ENCODE measurements at regions not wholly inside any gene's neighbourhood (a gene's known extent, or its start where the extent isn't known, plus 50 kb on each side); places are given as distances from the start of the nearest gene placed in this dataset.

GRCh38 chr4:153113061-153113837 lies 91.0 kb upstream of the TRIM2 start:
- Histone ChIP-seq H3K4me3 (no peak overlapping the region), H2AFZ (no peak overlapping the region), H3K36me3 (ENCODE audit: low read depth) (no peaks in the 10 kb centered on the region), H3K9me2 (ENCODE audit: insufficient read depth) (no peaks in the 10 kb centered on the region), H3K27me3 (ENCODE audit: insufficient read depth, low read depth) (no peaks in the 10 kb centered on the region), H3K79me2 (ENCODE audit: low read depth) (no peaks in the 10 kb centered on the region), H3F3A (ENCODE audit: insufficient read depth, low read depth) (peaks cover 4% of the 10 kb centered on the region; the same call in 1 of the 2 replicates), H4K20me1 (ENCODE audit: insufficient read depth) (no peaks in the 10 kb centered on the region), H3K4me2 (no peak overlapping the region), H3K27ac (no peak overlapping the region), H3K4me1 (replicated peaks; ENCODE audit: insufficient read depth) (peaks cover 16% of the 10 kb centered on the region), H3K9me3 (ENCODE audit: insufficient read depth, low read depth) (no peaks in the 10 kb centered on the region)
- CTCF ChIA-PET: no interaction called here
- POLR2A ChIA-PET (ENCODE audit: unreplicated experiment): interaction anchor here (0.9 kb wide), 1 partner anchor 132 kb away, joined by 5 read pairs; no protein-coding TSS in a partner anchor
- intact Hi-C loops (cut with micrococcal nuclease; ENCODE audit: unreplicated experiment): no loop called here
- TF ChIP-seq, protein P1, sequence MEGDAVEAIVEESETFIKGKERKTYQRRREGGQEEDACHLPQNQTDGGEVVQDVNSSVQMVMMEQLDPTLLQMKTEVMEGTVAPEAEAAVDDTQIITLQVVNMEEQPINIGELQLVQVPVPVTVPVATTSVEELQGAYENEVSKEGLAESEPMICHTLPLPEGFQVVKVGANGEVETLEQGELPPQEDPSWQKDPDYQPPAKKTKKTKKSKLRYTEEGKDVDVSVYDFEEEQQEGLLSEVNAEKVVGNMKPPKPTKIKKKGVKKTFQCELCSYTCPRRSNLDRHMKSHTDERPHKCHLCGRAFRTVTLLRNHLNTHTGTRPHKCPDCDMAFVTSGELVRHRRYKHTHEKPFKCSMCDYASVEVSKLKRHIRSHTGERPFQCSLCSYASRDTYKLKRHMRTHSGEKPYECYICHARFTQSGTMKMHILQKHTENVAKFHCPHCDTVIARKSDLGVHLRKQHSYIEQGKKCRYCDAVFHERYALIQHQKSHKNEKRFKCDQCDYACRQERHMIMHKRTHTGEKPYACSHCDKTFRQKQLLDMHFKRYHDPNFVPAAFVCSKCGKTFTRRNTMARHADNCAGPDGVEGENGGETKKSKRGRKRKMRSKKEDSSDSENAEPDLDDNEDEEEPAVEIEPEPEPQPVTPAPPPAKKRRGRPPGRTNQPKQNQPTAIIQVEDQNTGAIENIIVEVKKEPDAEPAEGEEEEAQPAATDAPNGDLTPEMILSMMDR (conservative IDR thresholded peaks at IDR 0.05): no peak
- no peak for TF ChIP-seq EZH2 (IDR thresholded peaks at IDR 0.05; ENCODE audit: low read depth)
- BruUV-seq (replicated peaks): no TSS peak
- DNase-seq: no peak

DNA sequence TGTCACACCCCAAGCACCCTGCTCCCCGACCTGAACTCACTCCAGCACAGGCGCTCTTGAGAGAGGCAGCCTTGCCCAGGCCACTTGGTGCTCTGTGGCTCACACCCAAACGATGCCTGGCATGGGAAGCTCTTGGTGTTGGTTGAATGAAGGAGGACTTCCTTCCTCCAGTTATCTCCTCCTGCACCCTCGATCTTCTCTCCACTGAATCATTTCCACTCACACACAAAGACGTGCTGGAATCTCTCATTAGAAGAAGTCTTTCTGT lies 90.5 kb upstream of the TRIM2 start:
- no peaks in the 10 kb centered on the region for H3K79me2 ChIP-seq (ENCODE audit: low read depth)
- no peaks in the 10 kb centered on the region for H3K9me3 ChIP-seq (ENCODE audit: insufficient read depth, low read depth)
- no peak for DNase-seq
- no peak overlapping the region for H3K4me2 ChIP-seq
- no peaks in the 10 kb centered on the region for H4K20me1 ChIP-seq (ENCODE audit: insufficient read depth)
- H3F3A ChIP-seq (ENCODE audit: insufficient read depth, low read depth): peaks cover 4% of the 10 kb centered on the region; the same call in 1 of the 2 replicates
- CTCF ChIA-PET: no interaction called here
- H3K27ac ChIP-seq: no peak overlapping the region
- BruUV-seq (replicated peaks): no TSS peak
- peaks cover 16% of the 10 kb centered on the region for H3K4me1 ChIP-seq (replicated peaks; ENCODE audit: insufficient read depth)
- intact Hi-C loops (cut with micrococcal nuclease; ENCODE audit: unreplicated experiment): loop anchor here (2.0 kb wide), 1 partner anchor 133 kb away; no protein-coding TSS in a partner anchor
- H2AFZ ChIP-seq: no peak overlapping the region
- no peaks in the 10 kb centered on the region for H3K36me3 ChIP-seq (ENCODE audit: low read depth)
- H3K4me3 ChIP-seq: no peak overlapping the region
- no peaks in the 10 kb centered on the region for H3K27me3 ChIP-seq (ENCODE audit: insufficient read depth, low read depth)
- TF ChIP-seq, protein P1 (conservative IDR thresholded peaks at IDR 0.05): no peak
- no peak for TF ChIP-seq EZH2 (IDR thresholded peaks at IDR 0.05; ENCODE audit: low read depth)
- POLR2A ChIA-PET (ENCODE audit: unreplicated experiment): interaction anchor here (0.6 to 0.9 kb wide), 2 partner anchors 123 to 133 kb away, joined by 3 to 5 read pairs; no protein-coding TSS in a partner anchor
- H3K9me2 ChIP-seq (ENCODE audit: insufficient read depth): no peaks in the 10 kb centered on the region

DNA sequence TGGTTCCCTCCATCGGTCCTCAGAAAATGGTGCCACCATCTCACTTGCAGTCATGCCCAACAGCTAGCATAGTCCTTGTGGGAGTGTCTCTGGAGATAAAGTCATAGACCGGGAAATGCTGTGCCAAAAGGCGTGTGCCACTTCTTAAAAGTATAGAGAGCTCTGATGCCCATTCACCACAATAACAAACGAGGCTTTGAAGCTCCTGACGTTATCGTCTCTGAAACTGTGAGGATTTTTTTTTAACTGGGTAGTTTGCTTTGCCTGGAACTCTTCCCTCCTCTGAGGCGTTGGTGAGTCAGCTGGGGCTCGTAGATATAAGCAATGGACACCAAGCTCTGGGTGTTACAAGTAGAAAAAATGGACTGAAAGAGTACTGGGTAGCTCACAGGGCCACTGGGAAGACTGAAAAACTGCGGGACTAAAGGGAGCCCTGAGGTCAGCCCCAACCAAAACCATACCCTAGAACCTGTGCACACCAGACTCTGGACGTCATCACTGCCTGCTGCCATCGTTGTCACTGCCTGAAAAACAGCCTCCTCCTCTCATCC lies 89.4 kb upstream of the TRIM2 start:
- no peak overlapping the region for H2AFZ ChIP-seq
- BruUV-seq (replicated peaks): no TSS peak
- H3K27me3 ChIP-seq (ENCODE audit: insufficient read depth, low read depth): no peaks in the 10 kb centered on the region
- intact Hi-C loops (cut with micrococcal nuclease; ENCODE audit: unreplicated experiment): loop anchor here (2.0 kb wide), 1 partner anchor 134 kb away; no protein-coding TSS in a partner anchor
- H3K9me2 ChIP-seq (ENCODE audit: insufficient read depth): no peaks in the 10 kb centered on the region
- peaks cover 16% of the 10 kb centered on the region for H3K4me1 ChIP-seq (replicated peaks; ENCODE audit: insufficient read depth)
- no peaks in the 10 kb centered on the region for H3K36me3 ChIP-seq (ENCODE audit: low read depth)
- H3K4me2 ChIP-seq: peak overlapping the region; percentile 76
- H3K4me3 ChIP-seq: no peak overlapping the region
- DNase-seq: peak in 1 of 2 experiments; percentile 11
- peaks cover 4% of the 10 kb centered on the region; the same call in 1 of the 2 replicates for H3F3A ChIP-seq (ENCODE audit: insufficient read depth, low read depth)
- POLR2A ChIA-PET (ENCODE audit: unreplicated experiment): interaction anchor here (0.6 to 0.7 kb wide), 2 partner anchors 162 to 179 kb away, joined by 4 to 16 read pairs; no protein-coding TSS in a partner anchor
- no peak for TF ChIP-seq EZH2 (IDR thresholded peaks at IDR 0.05; ENCODE audit: low read depth)
- TF ChIP-seq, protein P1 (conservative IDR thresholded peaks at IDR 0.05): no peak
- no peaks in the 10 kb centered on the region for H4K20me1 ChIP-seq (ENCODE audit: insufficient read depth)
- CTCF ChIA-PET: interaction anchor here (0.6 kb wide), 1 partner anchor 235 kb away, joined by 5 read pairs; no protein-coding TSS in a partner anchor
- no peaks in the 10 kb centered on the region for H3K9me3 ChIP-seq (ENCODE audit: insufficient read depth, low read depth)
- H3K27ac ChIP-seq: no peak overlapping the region
- no peaks in the 10 kb centered on the region for H3K79me2 ChIP-seq (ENCODE audit: low read depth)

All from PC-9 (cell line).